ENCODE measurements at regions not wholly inside any gene's neighbourhood (a gene's known extent, or its start where the extent isn't known, plus 50 kb on each side); places are given as distances from the start of the nearest gene placed in this dataset.

DNA sequence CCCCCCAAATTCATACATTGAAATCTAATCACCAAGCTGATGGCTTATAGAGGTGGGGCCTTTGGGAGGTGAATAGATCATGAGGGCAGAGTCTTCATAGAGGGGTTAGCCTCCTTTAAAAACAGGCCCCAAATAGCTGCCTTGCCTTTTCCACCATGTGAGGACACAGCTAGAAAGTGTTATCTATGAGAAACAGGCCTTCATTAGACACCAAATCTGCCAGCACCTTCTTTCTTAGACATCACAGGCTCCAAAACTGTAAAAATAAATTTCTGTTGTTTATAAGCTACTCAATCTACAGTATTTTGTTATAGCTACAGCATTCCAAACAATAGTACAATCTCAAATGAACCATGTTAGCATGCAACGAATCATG is 459.3 kb upstream of the GCFC2 start:
- Histone ChIP-seq H3K79me2 (ENCODE audit: control insufficient read depth, insufficient read depth, low read length) (no peaks in the 10 kb centered on the region), H3K27ac (ENCODE audit: insufficient read depth, low read depth, low read length) (no peak overlapping the region), H3K9me1 (replicated peaks; ENCODE audit: control insufficient read depth, extremely low read depth, insufficient read depth, low read length) (no peaks in the 10 kb centered on the region), H2AFZ (ENCODE audit: low read depth, low read length) (no peak overlapping the region), H3K4me1 (ENCODE audit: control insufficient read depth, extremely low read depth, insufficient read depth, low read length) (no peaks in the 10 kb centered on the region), H3K9me3 (replicated peaks; ENCODE audit: control insufficient read depth, insufficient read depth, low read length) (no peaks in the 10 kb centered on the region), H3K36me3 (ENCODE audit: control insufficient read depth in 2 of 2, extremely low read depth in 1 of 2, insufficient read depth in 2 of 2, low read length in 2 of 2) (no peaks in the 10 kb centered on the region), H3K4me2 (ENCODE audit: insufficient read depth, low read length) (no peak overlapping the region), H3K9ac (replicated peaks; ENCODE audit: extremely low read depth, insufficient read depth, low read length) (no peak overlapping the region), H4K20me1 (replicated peaks; ENCODE audit: control insufficient read depth, extremely low read depth, insufficient read depth, low read length) (no peaks in the 10 kb centered on the region), H3K27me3 (ENCODE audit: control insufficient read depth in 2 of 2, insufficient read depth in 2 of 2, low read length in 2 of 2) (no peaks in the 10 kb centered on the region), H3K4me3 (replicated peaks in 1 of 3; ENCODE audit: insufficient read depth in 1 of 3, low read depth in 1 of 3, low read length in 3 of 3) (no peak overlapping the region)
- DNase-seq (ENCODE audit: low read depth, low spot score) (no peak), FAIRE-seq (no peak)
- intact Hi-C loops (cut with micrococcal nuclease) (no loop called here), dilution Hi-C loops (cut with MboI; ENCODE audit: extremely low pct_ligation_motif_present, low sequenced_read_pairs) (no loop called here)
- ChIA-PET CTCF (no interaction called here), POLR2A (no interaction called here)
- BruUV-seq (replicated peaks): no TSS peak
- TF ChIP-seq, protein P1, sequence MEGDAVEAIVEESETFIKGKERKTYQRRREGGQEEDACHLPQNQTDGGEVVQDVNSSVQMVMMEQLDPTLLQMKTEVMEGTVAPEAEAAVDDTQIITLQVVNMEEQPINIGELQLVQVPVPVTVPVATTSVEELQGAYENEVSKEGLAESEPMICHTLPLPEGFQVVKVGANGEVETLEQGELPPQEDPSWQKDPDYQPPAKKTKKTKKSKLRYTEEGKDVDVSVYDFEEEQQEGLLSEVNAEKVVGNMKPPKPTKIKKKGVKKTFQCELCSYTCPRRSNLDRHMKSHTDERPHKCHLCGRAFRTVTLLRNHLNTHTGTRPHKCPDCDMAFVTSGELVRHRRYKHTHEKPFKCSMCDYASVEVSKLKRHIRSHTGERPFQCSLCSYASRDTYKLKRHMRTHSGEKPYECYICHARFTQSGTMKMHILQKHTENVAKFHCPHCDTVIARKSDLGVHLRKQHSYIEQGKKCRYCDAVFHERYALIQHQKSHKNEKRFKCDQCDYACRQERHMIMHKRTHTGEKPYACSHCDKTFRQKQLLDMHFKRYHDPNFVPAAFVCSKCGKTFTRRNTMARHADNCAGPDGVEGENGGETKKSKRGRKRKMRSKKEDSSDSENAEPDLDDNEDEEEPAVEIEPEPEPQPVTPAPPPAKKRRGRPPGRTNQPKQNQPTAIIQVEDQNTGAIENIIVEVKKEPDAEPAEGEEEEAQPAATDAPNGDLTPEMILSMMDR (IDR thresholded peaks at IDR 0.05; ENCODE audit: extremely low read depth in 1 of 2, insufficient read depth in 1 of 2, low read depth in 1 of 2, low read length in 2 of 2): no peak
- TF ChIP-seq EZH2 (IDR thresholded peaks at IDR 0.05; ENCODE audit: borderline replicate concordance, low read depth, low read length, severe bottlenecking) (no peak), POLR2A (IDR thresholded peaks at IDR 0.05; ENCODE audit: low read depth, low read length) (no peak), GATA2 (IDR thresholded peaks at IDR 0.05; ENCODE audit: insufficient read depth, insufficient read length, low read depth, low read length) (no peak), FOS (IDR thresholded peaks at IDR 0.05; ENCODE audit: borderline replicate concordance, insufficient read depth, low read length) (no peak), POLR2AphosphoS5 (IDR thresholded peaks at IDR 0.05; ENCODE audit: insufficient read depth, low read depth, low read length) (no peak), MYC (IDR thresholded peaks at IDR 0.05; ENCODE audit: low read depth, low read length) (no peak), JUN (IDR thresholded peaks at IDR 0.05; ENCODE audit: borderline replicate concordance, insufficient read depth, insufficient read length, low read depth) (no peak)
- TF ChIP-seq, protein P2, sequence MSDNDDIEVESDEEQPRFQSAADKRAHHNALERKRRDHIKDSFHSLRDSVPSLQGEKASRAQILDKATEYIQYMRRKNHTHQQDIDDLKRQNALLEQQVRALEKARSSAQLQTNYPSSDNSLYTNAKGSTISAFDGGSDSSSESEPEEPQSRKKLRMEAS (IDR thresholded peaks at IDR 0.05; ENCODE audit: insufficient read depth, insufficient read length): no peak

All from endothelial cell of umbilical vein (primary cell).